ENCODE measurements at regions not wholly inside any gene's neighbourhood (a gene's known extent, or its start where the extent isn't known, plus 50 kb on each side); places are given as distances from the start of the nearest gene placed in this dataset.

DNA sequence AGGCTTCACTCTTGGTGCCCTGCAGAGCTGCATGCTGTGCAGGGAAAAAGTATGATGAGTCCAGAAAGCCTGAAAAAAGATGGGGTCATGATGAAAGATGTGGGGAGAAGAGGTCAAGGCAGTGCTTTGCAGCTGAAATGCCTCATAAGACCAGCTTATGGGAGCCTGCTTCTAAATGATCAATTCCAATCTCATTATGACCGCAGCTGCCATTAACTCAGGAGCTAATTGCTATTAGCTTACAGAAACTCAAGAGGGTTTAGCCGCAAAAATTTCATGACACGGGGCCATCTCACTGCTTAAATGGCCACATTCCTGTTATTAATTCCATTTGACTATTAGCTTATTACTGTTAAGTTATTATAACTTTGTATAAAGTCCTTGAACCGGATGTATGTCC is 502.9 kb upstream of the ZMIZ1 start:
- TF ChIP-seq, protein P1, sequence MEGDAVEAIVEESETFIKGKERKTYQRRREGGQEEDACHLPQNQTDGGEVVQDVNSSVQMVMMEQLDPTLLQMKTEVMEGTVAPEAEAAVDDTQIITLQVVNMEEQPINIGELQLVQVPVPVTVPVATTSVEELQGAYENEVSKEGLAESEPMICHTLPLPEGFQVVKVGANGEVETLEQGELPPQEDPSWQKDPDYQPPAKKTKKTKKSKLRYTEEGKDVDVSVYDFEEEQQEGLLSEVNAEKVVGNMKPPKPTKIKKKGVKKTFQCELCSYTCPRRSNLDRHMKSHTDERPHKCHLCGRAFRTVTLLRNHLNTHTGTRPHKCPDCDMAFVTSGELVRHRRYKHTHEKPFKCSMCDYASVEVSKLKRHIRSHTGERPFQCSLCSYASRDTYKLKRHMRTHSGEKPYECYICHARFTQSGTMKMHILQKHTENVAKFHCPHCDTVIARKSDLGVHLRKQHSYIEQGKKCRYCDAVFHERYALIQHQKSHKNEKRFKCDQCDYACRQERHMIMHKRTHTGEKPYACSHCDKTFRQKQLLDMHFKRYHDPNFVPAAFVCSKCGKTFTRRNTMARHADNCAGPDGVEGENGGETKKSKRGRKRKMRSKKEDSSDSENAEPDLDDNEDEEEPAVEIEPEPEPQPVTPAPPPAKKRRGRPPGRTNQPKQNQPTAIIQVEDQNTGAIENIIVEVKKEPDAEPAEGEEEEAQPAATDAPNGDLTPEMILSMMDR (conservative IDR thresholded peaks at IDR 0.05) = no peak
- no peak for TF ChIP-seq EZH2 (IDR thresholded peaks at IDR 0.05; ENCODE audit: low read depth)
- Histone ChIP-seq H3K27me3 (ENCODE audit: insufficient read depth, low read depth) (peaks cover 39% of the 10 kb centered on the region), H3K4me1 (replicated peaks; ENCODE audit: insufficient read depth) (no peaks in the 10 kb centered on the region), H3F3A (ENCODE audit: insufficient read depth, low read depth) (no peaks in the 10 kb centered on the region), H3K27ac (no peak overlapping the region), H4K20me1 (ENCODE audit: insufficient read depth) (no peaks in the 10 kb centered on the region), H3K79me2 (ENCODE audit: low read depth) (no peaks in the 10 kb centered on the region), H3K36me3 (ENCODE audit: low read depth) (no peaks in the 10 kb centered on the region), H3K4me2 (no peak overlapping the region), H3K9me2 (ENCODE audit: insufficient read depth) (no peaks in the 10 kb centered on the region), H3K9me3 (ENCODE audit: insufficient read depth, low read depth) (no peaks in the 10 kb centered on the region), H3K4me3 (no peak overlapping the region), H2AFZ (no peak overlapping the region)
- ChIA-PET POLR2A (ENCODE audit: unreplicated experiment) (no interaction called here), CTCF (no interaction called here)
- BruUV-seq (replicated peaks) = no TSS peak
- intact Hi-C loops (cut with micrococcal nuclease; ENCODE audit: unreplicated experiment) = no loop called here
- no peak for DNase-seq

DNA sequence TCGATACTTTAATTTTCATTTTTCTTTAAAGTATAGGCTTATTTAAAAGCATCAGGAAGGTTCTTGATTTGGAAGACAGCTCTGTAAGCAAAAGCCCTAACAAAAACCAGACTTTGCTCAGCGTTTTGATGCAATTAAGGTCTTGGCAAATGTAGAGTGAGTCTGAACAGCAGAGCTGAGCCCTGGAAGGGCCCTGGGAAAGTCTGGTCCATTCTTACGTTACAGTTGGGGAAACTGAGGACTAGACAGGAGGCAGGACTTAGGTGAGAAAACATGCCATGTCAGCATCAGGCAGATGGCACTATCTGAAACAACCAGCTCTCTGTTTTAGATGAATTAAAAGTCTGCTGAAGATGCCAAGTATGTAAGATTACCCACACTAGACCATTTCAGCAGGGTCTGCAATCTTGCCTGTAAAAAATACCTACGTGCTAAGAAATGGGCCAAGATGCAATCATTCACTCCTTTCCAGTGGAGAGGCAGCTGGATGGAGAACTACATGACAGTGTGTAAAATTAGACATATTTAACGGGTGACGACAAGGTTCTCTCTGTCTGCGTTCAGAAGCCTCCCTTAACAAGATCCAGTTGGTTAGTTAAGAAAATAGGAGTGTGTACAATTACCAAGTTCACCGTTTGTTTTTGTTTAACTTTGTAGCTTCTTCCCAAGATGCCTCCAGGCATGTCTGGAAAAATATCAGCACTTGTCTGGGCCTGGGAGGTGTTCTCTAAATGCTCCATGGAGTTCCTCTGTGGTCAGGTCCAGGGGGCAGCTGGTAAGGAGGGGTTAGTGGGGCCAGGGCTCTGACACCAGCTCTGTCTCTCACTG is 502.3 kb upstream of the ZMIZ1 start:
- ChIA-PET CTCF (no interaction called here), POLR2A (ENCODE audit: unreplicated experiment) (no interaction called here)
- H2AFZ ChIP-seq = no peak overlapping the region
- TF ChIP-seq, protein P1 (conservative IDR thresholded peaks at IDR 0.05) = no peak
- TF ChIP-seq EZH2 (IDR thresholded peaks at IDR 0.05; ENCODE audit: low read depth) = no peak
- H4K20me1 ChIP-seq (ENCODE audit: insufficient read depth) = no peaks in the 10 kb centered on the region
- no peaks in the 10 kb centered on the region for H3K36me3 ChIP-seq (ENCODE audit: low read depth)
- BruUV-seq (replicated peaks) = no TSS peak
- H3K4me2 ChIP-seq = no peak overlapping the region
- H3K27ac ChIP-seq = no peak overlapping the region
- H3F3A ChIP-seq (ENCODE audit: insufficient read depth, low read depth) = no peaks in the 10 kb centered on the region
- DNase-seq = no peak
- H3K4me1 ChIP-seq (replicated peaks; ENCODE audit: insufficient read depth) = no peaks in the 10 kb centered on the region
- H3K79me2 ChIP-seq (ENCODE audit: low read depth) = no peaks in the 10 kb centered on the region
- H3K27me3 ChIP-seq (ENCODE audit: insufficient read depth, low read depth) = peaks cover 40% of the 10 kb centered on the region
- H3K9me3 ChIP-seq (ENCODE audit: insufficient read depth, low read depth) = no peaks in the 10 kb centered on the region
- intact Hi-C loops (cut with micrococcal nuclease; ENCODE audit: unreplicated experiment) = no loop called here
- H3K4me3 ChIP-seq = no peak overlapping the region
- no peaks in the 10 kb centered on the region for H3K9me2 ChIP-seq (ENCODE audit: insufficient read depth)

DNA sequence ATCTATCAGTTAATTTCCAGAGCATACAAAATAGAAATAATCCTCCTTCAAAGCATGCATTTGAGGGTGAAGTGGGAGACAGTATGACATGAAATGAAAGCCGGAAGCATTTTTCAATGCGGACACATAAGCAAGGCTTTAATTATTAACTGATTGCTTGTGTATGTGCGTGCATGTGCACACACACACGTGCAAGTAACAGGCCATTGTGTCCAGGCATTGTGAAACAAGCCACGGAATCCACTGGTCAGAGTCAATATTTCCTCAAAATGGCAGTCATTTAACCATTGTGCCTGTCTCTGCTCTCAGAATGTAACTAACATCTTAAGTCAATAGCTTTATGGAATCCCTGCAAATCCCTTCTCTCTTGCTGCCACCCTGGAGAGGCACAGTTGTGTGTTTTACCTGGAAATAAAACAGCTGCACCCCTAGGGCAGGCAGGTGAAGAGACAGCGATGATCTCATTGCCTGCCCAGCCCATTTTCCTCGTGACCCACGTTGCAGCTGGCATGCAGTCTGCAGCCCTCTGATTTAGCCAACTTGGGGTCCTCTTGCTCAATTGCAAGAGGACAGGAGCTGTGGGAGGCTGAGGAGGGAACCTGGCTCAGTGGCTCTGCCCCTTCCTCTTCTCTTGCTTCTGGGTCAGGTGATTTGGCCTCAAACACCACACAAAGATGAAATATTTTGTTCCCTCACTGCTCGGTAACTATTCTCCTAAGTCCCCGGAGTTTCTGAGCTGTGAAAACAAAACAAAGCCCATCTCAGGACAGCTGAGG is 500.9 kb upstream of the ZMIZ1 start:
- ChIA-PET CTCF (no interaction called here), POLR2A (ENCODE audit: unreplicated experiment) (no interaction called here)
- Histone ChIP-seq H3K4me3 (no peak overlapping the region), H3K27me3 (ENCODE audit: insufficient read depth, low read depth) (peaks cover 36% of the 10 kb centered on the region), H2AFZ (no peak overlapping the region; the same call in 1 of the 2 replicates), H3K4me1 (replicated peaks; ENCODE audit: insufficient read depth) (no peaks in the 10 kb centered on the region), H4K20me1 (ENCODE audit: insufficient read depth) (no peaks in the 10 kb centered on the region), H3K79me2 (ENCODE audit: low read depth) (no peaks in the 10 kb centered on the region), H3K36me3 (ENCODE audit: low read depth) (no peaks in the 10 kb centered on the region), H3F3A (ENCODE audit: insufficient read depth, low read depth) (no peaks in the 10 kb centered on the region), H3K9me3 (ENCODE audit: insufficient read depth, low read depth) (no peaks in the 10 kb centered on the region), H3K9me2 (ENCODE audit: insufficient read depth) (no peaks in the 10 kb centered on the region), H3K27ac (no peak overlapping the region), H3K4me2 (no peak overlapping the region)
- intact Hi-C loops (cut with micrococcal nuclease; ENCODE audit: unreplicated experiment) = no loop called here
- no TSS peak for BruUV-seq (replicated peaks)
- no peak for DNase-seq
- TF ChIP-seq, protein P1 (conservative IDR thresholded peaks at IDR 0.05) = no peak
- no peak for TF ChIP-seq EZH2 (IDR thresholded peaks at IDR 0.05; ENCODE audit: low read depth)

All from PC-9 (cell line).